ENCODE measurements at regions not wholly inside any gene's neighbourhood (a gene's known extent, or its start where the extent isn't known, plus 50 kb on each side); places are given as distances from the start of the nearest gene placed in this dataset.
"Not testable (repeated sequence)": the region's sequence is repeated elsewhere in the genome, so short reads cannot be mapped to it uniquely, and the experiment has no call there.

DNA sequence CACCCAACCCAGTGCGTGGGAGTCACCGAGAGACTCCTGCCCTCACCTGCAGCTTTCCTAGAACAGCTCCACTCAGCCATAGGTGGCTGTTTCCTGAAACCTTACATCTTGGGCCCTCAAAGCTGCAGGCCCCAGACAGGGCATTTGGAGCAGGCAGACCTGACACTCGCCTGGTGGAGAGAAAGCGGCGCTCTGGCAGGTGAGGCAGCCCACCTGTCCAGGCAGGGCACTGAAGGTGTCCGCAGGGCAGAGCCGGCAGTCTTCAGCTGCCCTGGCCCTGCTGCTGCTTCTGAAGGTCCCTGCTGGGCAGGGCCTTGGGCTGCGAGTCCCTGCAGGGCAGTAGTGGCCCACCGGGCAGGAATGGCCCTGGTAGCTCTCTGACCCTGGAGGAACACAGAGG lies 93.3 kb downstream of the MALL start:
- not testable (repeated sequence) for TF ChIP-seq EZH2 (IDR thresholded peaks at IDR 0.05; ENCODE audit: borderline replicate concordance, low read depth, low read length, severe bottlenecking); JUN (IDR thresholded peaks at IDR 0.05; ENCODE audit: borderline replicate concordance, insufficient read depth, insufficient read length, low read depth); POLR2A (IDR thresholded peaks at IDR 0.05; ENCODE audit: low read depth, low read length); POLR2AphosphoS5 (IDR thresholded peaks at IDR 0.05; ENCODE audit: insufficient read depth, low read depth, low read length); GATA2 (IDR thresholded peaks at IDR 0.05; ENCODE audit: insufficient read depth, insufficient read length, low read depth, low read length); MYC (IDR thresholded peaks at IDR 0.05; ENCODE audit: low read depth, low read length)
- TF ChIP-seq, protein P1, sequence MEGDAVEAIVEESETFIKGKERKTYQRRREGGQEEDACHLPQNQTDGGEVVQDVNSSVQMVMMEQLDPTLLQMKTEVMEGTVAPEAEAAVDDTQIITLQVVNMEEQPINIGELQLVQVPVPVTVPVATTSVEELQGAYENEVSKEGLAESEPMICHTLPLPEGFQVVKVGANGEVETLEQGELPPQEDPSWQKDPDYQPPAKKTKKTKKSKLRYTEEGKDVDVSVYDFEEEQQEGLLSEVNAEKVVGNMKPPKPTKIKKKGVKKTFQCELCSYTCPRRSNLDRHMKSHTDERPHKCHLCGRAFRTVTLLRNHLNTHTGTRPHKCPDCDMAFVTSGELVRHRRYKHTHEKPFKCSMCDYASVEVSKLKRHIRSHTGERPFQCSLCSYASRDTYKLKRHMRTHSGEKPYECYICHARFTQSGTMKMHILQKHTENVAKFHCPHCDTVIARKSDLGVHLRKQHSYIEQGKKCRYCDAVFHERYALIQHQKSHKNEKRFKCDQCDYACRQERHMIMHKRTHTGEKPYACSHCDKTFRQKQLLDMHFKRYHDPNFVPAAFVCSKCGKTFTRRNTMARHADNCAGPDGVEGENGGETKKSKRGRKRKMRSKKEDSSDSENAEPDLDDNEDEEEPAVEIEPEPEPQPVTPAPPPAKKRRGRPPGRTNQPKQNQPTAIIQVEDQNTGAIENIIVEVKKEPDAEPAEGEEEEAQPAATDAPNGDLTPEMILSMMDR (IDR thresholded peaks at IDR 0.05; ENCODE audit: extremely low read depth in 1 of 2, insufficient read depth in 1 of 2, low read depth in 1 of 2, low read length in 2 of 2), result not testable (repeated sequence)
